ENCODE measurements at regions not wholly inside any gene's neighbourhood (a gene's known extent, or its start where the extent isn't known, plus 50 kb on each side); places are given as distances from the start of the nearest gene placed in this dataset.

DNA sequence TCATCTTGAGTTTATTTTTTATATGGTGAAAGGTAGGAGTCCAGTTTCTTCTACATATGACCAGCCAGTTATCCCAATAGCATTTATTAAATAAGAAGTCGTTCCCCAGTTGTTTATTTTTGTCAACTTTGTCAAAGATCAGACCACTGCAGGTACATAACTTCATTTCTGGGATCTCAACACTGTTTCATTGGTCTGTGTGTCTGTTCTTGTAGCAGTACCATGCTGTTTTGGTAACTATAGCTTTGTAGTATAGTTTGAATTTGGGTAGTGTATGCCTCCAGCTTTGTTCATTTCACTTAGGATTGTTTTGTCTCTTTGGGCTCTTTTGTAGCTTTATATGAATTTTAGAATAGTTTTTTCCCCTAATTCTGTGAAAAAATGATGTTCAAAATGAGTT lies 340.4 kb upstream of the PCDH20 start:
- Mint-ChIP-seq H3K27me3 (ENCODE audit: insufficient read depth, low read depth, poor library complexity) (peaks cover 2% of the 10 kb centered on the region), H3K4me1 (no peaks in the 10 kb centered on the region), H3K4me3 (no peak overlapping the region), H3K27ac (no peak overlapping the region), H3K36me3 (ENCODE audit: low read depth) (peaks cover 6% of the 10 kb centered on the region; the same call in 2 of the 3 replicates), H3K9me3 (peaks cover 15% of the 10 kb centered on the region; the same call in 2 of the 3 replicates)
- no peak overlapping the region for H2AFZ ChIP-seq
- H4K20me1 ChIP-seq (replicated peaks; ENCODE audit: insufficient read depth), result no peaks in the 10 kb centered on the region
- no peaks in the 10 kb centered on the region for H3F3A ChIP-seq (replicated peaks; ENCODE audit: low read depth)
- no peak overlapping the region for H3K4me2 ChIP-seq
- H3K27me3 ChIP-seq (ENCODE audit: insufficient read depth), result no peaks in the 10 kb centered on the region
- DNase-seq (ENCODE audit: low spot score) (no peak), ATAC-seq (no peak)
- H3K79me2 ChIP-seq (replicated peaks; ENCODE audit: insufficient read depth), result no peaks in the 10 kb centered on the region
- H3K9me2 ChIP-seq (ENCODE audit: insufficient read depth), result no peaks in the 10 kb centered on the region
- H3K4me3 ChIP-seq, result no peak overlapping the region
- no peaks in the 10 kb centered on the region for H3K36me3 ChIP-seq (ENCODE audit: insufficient read depth)
- no peak overlapping the region for H3K27ac ChIP-seq (ENCODE audit: low read depth)
- TF ChIP-seq EZH2phosphoT487 (IDR thresholded peaks at IDR 0.05; ENCODE audit: unreplicated experiment), result no peak
- no peak for TF ChIP-seq STAT1 (IDR thresholded peaks at IDR 0.05; ENCODE audit: unreplicated experiment)
- no peak for TF ChIP-seq CREB1 (CRISPR knock-in tag; IDR thresholded peaks at IDR 0.05; ENCODE audit: low read depth)
- no peak for TF ChIP-seq EZH2 (IDR thresholded peaks at IDR 0.05; ENCODE audit: low read depth, unreplicated experiment)
- no peak for TF ChIP-seq NANOG (IDR thresholded peaks at IDR 0.05; ENCODE audit: borderline replicate concordance)
- TF ChIP-seq ZNF331 (CRISPR knock-in tag; IDR thresholded peaks at IDR 0.05; ENCODE audit: low read depth), result no peak
- no peak for TF ChIP-seq ZNF114 (CRISPR knock-in tag; IDR thresholded peaks at IDR 0.05)
- TF ChIP-seq, protein P1, sequence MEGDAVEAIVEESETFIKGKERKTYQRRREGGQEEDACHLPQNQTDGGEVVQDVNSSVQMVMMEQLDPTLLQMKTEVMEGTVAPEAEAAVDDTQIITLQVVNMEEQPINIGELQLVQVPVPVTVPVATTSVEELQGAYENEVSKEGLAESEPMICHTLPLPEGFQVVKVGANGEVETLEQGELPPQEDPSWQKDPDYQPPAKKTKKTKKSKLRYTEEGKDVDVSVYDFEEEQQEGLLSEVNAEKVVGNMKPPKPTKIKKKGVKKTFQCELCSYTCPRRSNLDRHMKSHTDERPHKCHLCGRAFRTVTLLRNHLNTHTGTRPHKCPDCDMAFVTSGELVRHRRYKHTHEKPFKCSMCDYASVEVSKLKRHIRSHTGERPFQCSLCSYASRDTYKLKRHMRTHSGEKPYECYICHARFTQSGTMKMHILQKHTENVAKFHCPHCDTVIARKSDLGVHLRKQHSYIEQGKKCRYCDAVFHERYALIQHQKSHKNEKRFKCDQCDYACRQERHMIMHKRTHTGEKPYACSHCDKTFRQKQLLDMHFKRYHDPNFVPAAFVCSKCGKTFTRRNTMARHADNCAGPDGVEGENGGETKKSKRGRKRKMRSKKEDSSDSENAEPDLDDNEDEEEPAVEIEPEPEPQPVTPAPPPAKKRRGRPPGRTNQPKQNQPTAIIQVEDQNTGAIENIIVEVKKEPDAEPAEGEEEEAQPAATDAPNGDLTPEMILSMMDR (conservative IDR thresholded peaks at IDR 0.05; ENCODE audit: low read depth in 2 of 2), result no peak
- no peak for TF ChIP-seq POLR2AphosphoS5 (IDR thresholded peaks at IDR 0.05; ENCODE audit: low read depth)
- TF ChIP-seq, protein P2, sequence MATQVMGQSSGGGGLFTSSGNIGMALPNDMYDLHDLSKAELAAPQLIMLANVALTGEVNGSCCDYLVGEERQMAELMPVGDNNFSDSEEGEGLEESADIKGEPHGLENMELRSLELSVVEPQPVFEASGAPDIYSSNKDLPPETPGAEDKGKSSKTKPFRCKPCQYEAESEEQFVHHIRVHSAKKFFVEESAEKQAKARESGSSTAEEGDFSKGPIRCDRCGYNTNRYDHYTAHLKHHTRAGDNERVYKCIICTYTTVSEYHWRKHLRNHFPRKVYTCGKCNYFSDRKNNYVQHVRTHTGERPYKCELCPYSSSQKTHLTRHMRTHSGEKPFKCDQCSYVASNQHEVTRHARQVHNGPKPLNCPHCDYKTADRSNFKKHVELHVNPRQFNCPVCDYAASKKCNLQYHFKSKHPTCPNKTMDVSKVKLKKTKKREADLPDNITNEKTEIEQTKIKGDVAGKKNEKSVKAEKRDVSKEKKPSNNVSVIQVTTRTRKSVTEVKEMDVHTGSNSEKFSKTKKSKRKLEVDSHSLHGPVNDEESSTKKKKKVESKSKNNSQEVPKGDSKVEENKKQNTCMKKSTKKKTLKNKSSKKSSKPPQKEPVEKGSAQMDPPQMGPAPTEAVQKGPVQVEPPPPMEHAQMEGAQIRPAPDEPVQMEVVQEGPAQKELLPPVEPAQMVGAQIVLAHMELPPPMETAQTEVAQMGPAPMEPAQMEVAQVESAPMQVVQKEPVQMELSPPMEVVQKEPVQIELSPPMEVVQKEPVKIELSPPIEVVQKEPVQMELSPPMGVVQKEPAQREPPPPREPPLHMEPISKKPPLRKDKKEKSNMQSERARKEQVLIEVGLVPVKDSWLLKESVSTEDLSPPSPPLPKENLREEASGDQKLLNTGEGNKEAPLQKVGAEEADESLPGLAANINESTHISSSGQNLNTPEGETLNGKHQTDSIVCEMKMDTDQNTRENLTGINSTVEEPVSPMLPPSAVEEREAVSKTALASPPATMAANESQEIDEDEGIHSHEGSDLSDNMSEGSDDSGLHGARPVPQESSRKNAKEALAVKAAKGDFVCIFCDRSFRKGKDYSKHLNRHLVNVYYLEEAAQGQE (IDR thresholded peaks at IDR 0.05; ENCODE audit: unreplicated experiment), result no peak
- no peaks in the 10 kb centered on the region for H3K4me1 ChIP-seq (ENCODE audit: insufficient read depth)

DNA sequence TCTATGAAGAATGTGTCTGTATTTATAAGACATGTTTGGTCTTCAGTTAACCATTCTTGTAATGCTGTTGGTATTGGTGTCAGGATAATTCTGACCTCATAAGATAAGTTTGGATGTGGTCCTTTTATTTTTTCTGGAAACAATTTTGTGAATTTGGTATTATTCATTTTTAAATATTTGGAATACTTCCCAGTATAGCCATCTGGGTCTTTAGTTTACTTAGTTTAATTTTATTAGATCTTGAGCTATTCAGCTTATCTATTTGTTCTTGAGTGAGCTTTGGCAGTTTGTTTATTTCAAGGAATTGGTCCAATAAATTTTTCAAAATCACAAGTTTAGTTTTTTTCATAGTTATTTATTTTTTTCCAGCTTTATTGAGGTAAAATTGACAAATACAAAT lies 335.4 kb upstream of the PCDH20 start:
- no peaks in the 10 kb centered on the region for H3K79me2 ChIP-seq (replicated peaks; ENCODE audit: insufficient read depth)
- H3K4me1 Mint-ChIP-seq, result no peaks in the 10 kb centered on the region
- H3K36me3 ChIP-seq (ENCODE audit: insufficient read depth), result no peaks in the 10 kb centered on the region
- no peak overlapping the region for H3K4me3 Mint-ChIP-seq
- no peak overlapping the region for H3K27ac Mint-ChIP-seq
- H3K4me2 ChIP-seq, result no peak overlapping the region
- no peak overlapping the region for H2AFZ ChIP-seq
- no peaks in the 10 kb centered on the region for H3F3A ChIP-seq (replicated peaks; ENCODE audit: low read depth)
- no peaks in the 10 kb centered on the region for H3K27me3 ChIP-seq (ENCODE audit: insufficient read depth)
- no peaks in the 10 kb centered on the region for H3K27me3 Mint-ChIP-seq (ENCODE audit: insufficient read depth, low read depth, poor library complexity)
- ATAC-seq, result no peak
- peaks cover 8% of the 10 kb centered on the region; the same call in 2 of the 3 replicates for H3K9me3 Mint-ChIP-seq
- H3K36me3 Mint-ChIP-seq (ENCODE audit: low read depth), result no peaks in the 10 kb centered on the region
- H4K20me1 ChIP-seq (replicated peaks; ENCODE audit: insufficient read depth), result no peaks in the 10 kb centered on the region
- no peaks in the 10 kb centered on the region for H3K9me2 ChIP-seq (ENCODE audit: insufficient read depth)
- no peak for DNase-seq (ENCODE audit: low spot score)
- H3K4me1 ChIP-seq (ENCODE audit: insufficient read depth), result no peaks in the 10 kb centered on the region
- H3K4me3 ChIP-seq, result no peak overlapping the region
- H3K27ac ChIP-seq (ENCODE audit: low read depth), result no peak overlapping the region
- TF ChIP-seq ZNF331 (CRISPR knock-in tag; IDR thresholded peaks at IDR 0.05; ENCODE audit: low read depth) (no peak), EZH2 (IDR thresholded peaks at IDR 0.05; ENCODE audit: low read depth, unreplicated experiment) (no peak), STAT1 (IDR thresholded peaks at IDR 0.05; ENCODE audit: unreplicated experiment) (no peak), ZNF114 (CRISPR knock-in tag; IDR thresholded peaks at IDR 0.05) (no peak), EZH2phosphoT487 (IDR thresholded peaks at IDR 0.05; ENCODE audit: unreplicated experiment) (no peak), POLR2AphosphoS5 (IDR thresholded peaks at IDR 0.05; ENCODE audit: low read depth) (no peak), CREB1 (CRISPR knock-in tag; IDR thresholded peaks at IDR 0.05; ENCODE audit: low read depth) (no peak), NANOG (IDR thresholded peaks at IDR 0.05; ENCODE audit: borderline replicate concordance) (no peak), JUNB (IDR thresholded peaks at IDR 0.05; ENCODE audit: unreplicated experiment) (no peak)
- TF ChIP-seq, protein P1 (conservative IDR thresholded peaks at IDR 0.05; ENCODE audit: low read depth in 2 of 2), result no peak
- TF ChIP-seq, protein P2 (IDR thresholded peaks at IDR 0.05; ENCODE audit: unreplicated experiment), result no peak

All from GM23338 (cell line).